Osteocyte (in vitro differentiated cells): ENCODE measurements at regions not wholly inside any gene's neighbourhood (a gene's known extent, or its start where the extent isn't known, plus 50 kb on each side); places are given as distances from the start of the nearest gene placed in this dataset.

Experiments used
- DNase-seq: peaks from one replicate; pipeline ENCODE4 v3.0.0; 2021; ENCODE audit warnings: mixed read lengths; ENCODE audit not compliant: unreplicated experiment; ENCODE audit errors: extremely low spot score
- H3K27ac Mint-ChIP-seq: one replicate; pipeline ENCODE4 v1.8.0; 2021; ENCODE audit warnings: mild to moderate bottlenecking, mixed read lengths; ENCODE audit not compliant: unreplicated experiment
- H3K27me3 Mint-ChIP-seq: one replicate; pipeline ENCODE4 v1.8.0; 2021; ENCODE audit warnings: mixed read lengths; ENCODE audit not compliant: unreplicated experiment
- H3K36me3 Mint-ChIP-seq: one replicate; pipeline ENCODE4 v1.8.0; 2021; ENCODE audit warnings: mixed read lengths; ENCODE audit not compliant: unreplicated experiment
- H3K4me1 Mint-ChIP-seq: one replicate; pipeline ENCODE4 v1.8.0; 2021; ENCODE audit warnings: mixed read lengths; ENCODE audit not compliant: unreplicated experiment
- H3K4me3 Mint-ChIP-seq: one replicate; pipeline ENCODE4 v1.8.0; 2021; ENCODE audit warnings: mild to moderate bottlenecking, moderate library complexity, mixed read lengths; ENCODE audit not compliant: unreplicated experiment
- H3K9me3 Mint-ChIP-seq: one replicate; pipeline ENCODE4 v1.8.0; 2021; ENCODE audit warnings: mixed read lengths; ENCODE audit not compliant: unreplicated experiment
- TF ChIP-seq, protein P1 (sequence below): fragments of 200-600 bp; sonication (generic); IDR thresholded peaks from 2 replicates; pipeline ENCODE4 v1.5.0; 2021; ENCODE audit warnings: antibody characterized with exemption, mild to moderate bottlenecking, moderate library complexity

- Mint-ChIP-seq H3K36me3 (no peaks in the 10 kb centered on the region), H3K4me3 (no peak overlapping the region), H3K4me1 (no peaks in the 10 kb centered on the region), H3K9me3 (peaks cover 4% of the 10 kb centered on the region), H3K27ac (no peak overlapping the region), H3K27me3 (no peaks in the 10 kb centered on the region)
- no peak for DNase-seq
- TF ChIP-seq, protein P1, sequence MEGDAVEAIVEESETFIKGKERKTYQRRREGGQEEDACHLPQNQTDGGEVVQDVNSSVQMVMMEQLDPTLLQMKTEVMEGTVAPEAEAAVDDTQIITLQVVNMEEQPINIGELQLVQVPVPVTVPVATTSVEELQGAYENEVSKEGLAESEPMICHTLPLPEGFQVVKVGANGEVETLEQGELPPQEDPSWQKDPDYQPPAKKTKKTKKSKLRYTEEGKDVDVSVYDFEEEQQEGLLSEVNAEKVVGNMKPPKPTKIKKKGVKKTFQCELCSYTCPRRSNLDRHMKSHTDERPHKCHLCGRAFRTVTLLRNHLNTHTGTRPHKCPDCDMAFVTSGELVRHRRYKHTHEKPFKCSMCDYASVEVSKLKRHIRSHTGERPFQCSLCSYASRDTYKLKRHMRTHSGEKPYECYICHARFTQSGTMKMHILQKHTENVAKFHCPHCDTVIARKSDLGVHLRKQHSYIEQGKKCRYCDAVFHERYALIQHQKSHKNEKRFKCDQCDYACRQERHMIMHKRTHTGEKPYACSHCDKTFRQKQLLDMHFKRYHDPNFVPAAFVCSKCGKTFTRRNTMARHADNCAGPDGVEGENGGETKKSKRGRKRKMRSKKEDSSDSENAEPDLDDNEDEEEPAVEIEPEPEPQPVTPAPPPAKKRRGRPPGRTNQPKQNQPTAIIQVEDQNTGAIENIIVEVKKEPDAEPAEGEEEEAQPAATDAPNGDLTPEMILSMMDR, result no peak
Observed at GRCh38 chr2:66021296-66021695, 413.6 kb upstream of the MEIS1 start.

- Mint-ChIP-seq H3K9me3 (peaks cover 4% of the 10 kb centered on the region), H3K27me3 (no peaks in the 10 kb centered on the region), H3K27ac (no peak overlapping the region), H3K4me1 (no peaks in the 10 kb centered on the region), H3K36me3 (no peaks in the 10 kb centered on the region), H3K4me3 (no peak overlapping the region)
- no peak for DNase-seq
- TF ChIP-seq, protein P1, result no peak
Observed at GRCh38 chr2:66017763-66018162, 417.2 kb upstream of the MEIS1 start.

DNA sequence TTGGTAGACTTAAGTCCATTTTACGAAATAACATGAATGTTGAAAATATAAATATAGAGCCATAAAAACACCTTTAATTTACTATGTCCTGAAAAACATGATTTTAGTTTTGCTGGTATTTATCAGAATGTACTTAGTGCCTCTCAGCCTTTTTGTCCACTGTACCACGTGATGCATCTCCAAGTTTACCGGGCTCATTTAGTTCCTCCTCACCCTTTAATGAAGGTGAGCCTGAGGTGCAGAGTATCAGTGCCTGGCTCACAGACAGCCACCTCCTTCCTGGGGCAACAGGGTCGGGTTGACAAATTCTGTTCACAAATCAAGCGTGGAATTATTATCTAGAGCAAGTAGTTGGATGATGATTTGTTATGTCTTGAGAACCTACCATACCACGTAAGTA, 420.5 kb upstream of the MEIS1 start:
- H3K27ac Mint-ChIP-seq, result no peak overlapping the region
- H3K4me1 Mint-ChIP-seq, result no peaks in the 10 kb centered on the region
- TF ChIP-seq, protein P1, result no peak
- DNase-seq, result no peak
- H3K9me3 Mint-ChIP-seq, result peaks cover 4% of the 10 kb centered on the region
- H3K4me3 Mint-ChIP-seq, result no peak overlapping the region
- H3K27me3 Mint-ChIP-seq, result peaks cover 2% of the 10 kb centered on the region
- no peaks in the 10 kb centered on the region for H3K36me3 Mint-ChIP-seq

- Mint-ChIP-seq H3K4me3 (no peak overlapping the region), H3K27ac (no peak overlapping the region), H3K4me1 (no peaks in the 10 kb centered on the region), H3K9me3 (peaks cover 4% of the 10 kb centered on the region), H3K36me3 (no peaks in the 10 kb centered on the region), H3K27me3 (peaks cover 2% of the 10 kb centered on the region)
- TF ChIP-seq, protein P1, result peak; percentile 21
- DNase-seq, result no peak
Observed at GRCh38 chr2:66013456-66013855, 421.5 kb upstream of the MEIS1 start.

GRCh38 chr2:66003931-66004330, 431.0 kb upstream of the MEIS1 start:
- Mint-ChIP-seq H3K27ac (no peak overlapping the region), H3K27me3 (no peaks in the 10 kb centered on the region), H3K4me3 (no peak overlapping the region), H3K4me1 (no peaks in the 10 kb centered on the region), H3K9me3 (peaks cover 10% of the 10 kb centered on the region), H3K36me3 (no peaks in the 10 kb centered on the region)
- TF ChIP-seq, protein P1, result no peak
- no peak for DNase-seq
